ENCODE measurements at regions not wholly inside any gene's neighbourhood (a gene's known extent, or its start where the extent isn't known, plus 50 kb on each side); places are given as distances from the start of the nearest gene placed in this dataset.

GRCh38 chr3:59688636-59689035, 638.8 kb upstream of the CFAP20DC start:
- 50% methylated on average over 2 of the region's 2 CpGs for WGBS
- Histone ChIP-seq H3K4me1 (no peaks in the 10 kb centered on the region), H3K9me3 (no peaks in the 10 kb centered on the region), H3K27me3 (no peaks in the 10 kb centered on the region), H3K4me3 (no peak overlapping the region), H3K27ac (replicated peaks in 1 of 4) (no peak overlapping the region), H3K36me3 (no peaks in the 10 kb centered on the region)
- TF ChIP-seq EP300 (IDR thresholded peaks at IDR 0.05) (no peak), POLR2A (IDR thresholded peaks at IDR 0.05; ENCODE audit: low read depth) (no peak), POLR2AphosphoS5 (IDR thresholded peaks at IDR 0.05) (no peak), CTCF (IDR thresholded peaks at IDR 0.05) (no peak)
- no peak for DNase-seq (ENCODE audit: extremely low spot score)
- intact Hi-C loops (cut with DNase I), result no loop called here

DNA sequence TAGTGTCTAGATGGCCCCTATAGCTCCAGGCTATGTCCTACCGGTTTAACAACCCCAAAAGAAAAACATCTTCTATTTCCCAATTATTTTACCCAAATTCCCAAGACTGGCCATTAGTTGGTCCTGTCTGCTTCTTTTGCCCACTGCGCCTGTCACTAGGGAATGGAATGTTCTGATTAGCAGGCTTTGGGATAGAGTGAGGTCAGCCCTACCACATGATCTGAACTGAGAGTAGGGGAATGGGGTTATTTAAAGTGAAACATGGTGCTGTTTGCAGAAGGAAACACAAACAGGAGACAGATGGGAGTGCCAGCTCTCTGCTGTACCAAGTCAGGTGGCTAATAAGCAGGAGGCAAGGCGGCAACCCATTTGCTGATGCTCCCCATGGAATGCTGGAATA, 635.6 kb upstream of the CFAP20DC start:
- intact Hi-C loops (cut with DNase I), result no loop called here
- no peaks in the 10 kb centered on the region for H3K27me3 ChIP-seq
- no peak overlapping the region for H3K4me3 ChIP-seq

GRCh38 chr3:59684766-59685165, 634.9 kb upstream of the CFAP20DC start:
- TF ChIP-seq EP300 (IDR thresholded peaks at IDR 0.05) (no peak), POLR2A (IDR thresholded peaks at IDR 0.05; ENCODE audit: low read depth) (no peak), POLR2AphosphoS5 (IDR thresholded peaks at IDR 0.05) (no peak), CTCF (IDR thresholded peaks at IDR 0.05) (no peak)
- WGBS, result 67% methylated on average over 1 of the region's 1 CpG
- intact Hi-C loops (cut with DNase I), result no loop called here
- no peaks in the 10 kb centered on the region for H3K4me1 ChIP-seq
- no peak for DNase-seq (ENCODE audit: extremely low spot score)
- no peak overlapping the region for H3K27ac ChIP-seq (replicated peaks in 1 of 4)
- no peaks in the 10 kb centered on the region for H3K36me3 ChIP-seq
- no peaks in the 10 kb centered on the region for H3K9me3 ChIP-seq
- H3K27me3 ChIP-seq, result no peaks in the 10 kb centered on the region
- no peak overlapping the region for H3K4me3 ChIP-seq

More for the DNA sequence above, 635.6 kb upstream of the CFAP20DC start:
- Histone ChIP-seq H3K4me1 (no peaks in the 10 kb centered on the region), H3K9me3 (no peaks in the 10 kb centered on the region), H3K27ac (replicated peaks in 1 of 4) (no peak overlapping the region), H3K36me3 (no peaks in the 10 kb centered on the region)
- TF ChIP-seq EP300 (IDR thresholded peaks at IDR 0.05) (no peak), POLR2A (IDR thresholded peaks at IDR 0.05; ENCODE audit: low read depth) (no peak), POLR2AphosphoS5 (IDR thresholded peaks at IDR 0.05) (no peak), CTCF (IDR thresholded peaks at IDR 0.05) (no peak)
- 80% methylated on average over 3 of the region's 3 CpGs for WGBS
- no peak for DNase-seq (ENCODE audit: extremely low spot score)

DNA sequence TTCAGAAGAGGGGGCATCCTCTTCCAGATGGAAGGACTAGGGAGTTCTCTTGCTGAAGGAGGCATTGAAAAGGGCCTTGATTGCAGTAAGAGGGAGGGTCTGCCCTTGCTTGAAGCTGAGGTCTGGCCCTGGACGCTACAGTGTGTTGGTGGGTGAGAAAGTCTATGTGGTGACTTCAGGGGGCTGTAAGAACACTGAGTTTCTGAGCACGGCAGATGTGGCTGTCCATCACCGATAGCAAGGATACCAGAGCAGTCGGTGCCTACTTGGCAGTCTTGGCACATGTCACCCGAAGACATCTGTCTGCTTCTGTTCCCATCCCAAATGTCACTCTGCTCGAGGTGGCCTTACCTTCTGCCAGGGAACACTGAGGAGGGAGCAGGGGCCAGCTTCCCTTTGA, 631.1 kb upstream of the CFAP20DC start:
- TF ChIP-seq EP300 (IDR thresholded peaks at IDR 0.05) (no peak), POLR2AphosphoS5 (IDR thresholded peaks at IDR 0.05) (no peak), POLR2A (IDR thresholded peaks at IDR 0.05; ENCODE audit: low read depth) (no peak), CTCF (IDR thresholded peaks at IDR 0.05) (no peak)
- Histone ChIP-seq H3K27ac (replicated peaks in 1 of 4) (no peak overlapping the region), H3K27me3 (no peaks in the 10 kb centered on the region), H3K36me3 (no peaks in the 10 kb centered on the region), H3K4me1 (no peaks in the 10 kb centered on the region), H3K4me3 (no peak overlapping the region), H3K9me3 (no peaks in the 10 kb centered on the region)
- DNase-seq (ENCODE audit: extremely low spot score), result peak; percentile 77
- intact Hi-C loops (cut with DNase I), result no loop called here
- 86% methylated on average over 6 of the region's 6 CpGs for WGBS
